Stomach (tissue), 4 donors: ENCODE measurements at regions not wholly inside any gene's neighbourhood (a gene's known extent, or its start where the extent isn't known, plus 50 kb on each side); places are given as distances from the start of the nearest gene placed in this dataset.

Experiments
- CTCF ChIP-seq, 7 experiments: fragments of 450-650 bp in 4 of 7; fragments of 200-600 bp in 3 of 7; sonication (generic) in 3 of 7; IDR thresholded peaks; one replicate each; pipeline ENCODE4 v1.5.1; 2016 to 2019; ENCODE audit warnings: antibody characterized with exemption in 7 of 7, control low read depth in 2 of 7, mild to moderate bottlenecking in 1 of 7
- POLR2A ChIP-seq, 4 donors: fragments of 450-650 bp; IDR thresholded peaks; one replicate each; pipeline ENCODE4 v1.6.1; 2016; ENCODE audit warnings: antibody characterized with exemption in 4 of 4, control low read depth in 2 of 4, mild to moderate bottlenecking in 1 of 4, moderate library complexity in 1 of 4

GRCh38 chr9:105887679-105888078 is 193.3 kb downstream of the TMEM38B start:
- TF ChIP-seq POLR2A (IDR thresholded peaks at IDR 0.05): no peak
- TF ChIP-seq CTCF (IDR thresholded peaks at IDR 0.05): no peak
